HEK293 (cell line): ENCODE measurements at regions not wholly inside any gene's neighbourhood (a gene's known extent, or its start where the extent isn't known, plus 50 kb on each side); places are given as distances from the start of the nearest gene placed in this dataset.

Source experiments
- CTCF ChIA-PET: fragments of 350-600 bp; formaldehyde crosslinking; extraction: SDS; loops from one replicate; lab custom pipeline; 2021; ENCODE audit warnings: antibody characterized with exemption; lab: Yijun Ruan, JAX
- POLR2A ChIA-PET: fragments of 300-600 bp; formaldehyde crosslinking; extraction: SDS; loops from one replicate; lab custom pipeline; 2020; ENCODE audit warnings: antibody characterized with exemption, inconsistent platforms; lab: Yijun Ruan, JAX
- H3K27ac ChIP-seq: fragments of 200-500 bp; sonication (Bioruptor generic); 2 replicates; pipeline ENCODE4 v1.5.1; 2014; ENCODE audit warnings: low read depth, low read length, control low read depth, inconsistent platforms; ENCODE audit errors: extremely low read depth
- H3K36me3 ChIP-seq, 2 experiments: fragments of 200-500 bp in 1 of 2; sonication (Bioruptor generic) in 1 of 2; 1 replicate in 1 of 2; 2 replicates in 1 of 2; pipeline ENCODE4 v1.5.1; 2014 to 2017; ENCODE audit warnings: inconsistent platforms in 2 of 2, low read length in 2 of 2; ENCODE audit not compliant: control insufficient read depth in 2 of 2, insufficient read depth in 1 of 2
- H3K4me1 ChIP-seq: fragments of 200-500 bp; sonication (Bioruptor generic); 2 replicates; pipeline ENCODE4 v1.5.1; 2014; ENCODE audit warnings: mild to moderate bottlenecking, low read length, inconsistent platforms; ENCODE audit not compliant: control insufficient read depth, insufficient read depth
- H3K4me3 ChIP-seq: 2 replicates; pipeline ENCODE4 v1.5.1; 2011; ENCODE audit warnings: low read depth, mild to moderate bottlenecking, control low read depth, low read length, moderate library complexity
- H3K9me3 ChIP-seq: fragments of 200-500 bp; sonication (Bioruptor generic); 2 replicates; pipeline ENCODE4 v1.5.1; 2014; ENCODE audit warnings: low read depth, low read length, inconsistent platforms; ENCODE audit not compliant: control insufficient read depth, insufficient read depth
- BCL11B ChIP-seq: fragments of 450-650 bp; formaldehyde crosslinking; IDR thresholded peaks from 2 replicates; pipeline ENCODE4 v1.5.1; 2016; ENCODE audit warnings: low read depth, missing biosample characterization, missing genetic modification characterization
- FEZF1 ChIP-seq: fragments of 450-650 bp; formaldehyde crosslinking; IDR thresholded peaks from 2 replicates; pipeline ENCODE4 v1.5.1; 2016; ENCODE audit warnings: missing biosample characterization, missing genetic modification characterization
- SALL2 ChIP-seq: fragments of 450-650 bp; formaldehyde crosslinking; IDR thresholded peaks from 2 replicates; pipeline ENCODE4 v1.5.0; 2017; ENCODE audit warnings: missing biosample characterization, mild to moderate bottlenecking, missing genetic modification characterization, borderline replicate concordance
- ZNF112 ChIP-seq: fragments of 450-650 bp; formaldehyde crosslinking; IDR thresholded peaks from 2 replicates; pipeline ENCODE4 v1.5.0; 2017; ENCODE audit warnings: missing biosample characterization, missing genetic modification characterization
- ZNF155 ChIP-seq: fragments of 450-650 bp; formaldehyde crosslinking; IDR thresholded peaks from 2 replicates; pipeline ENCODE4 v1.5.1; 2016; ENCODE audit warnings: missing biosample characterization, missing genetic modification characterization
- ZNF48 ChIP-seq: fragments of 450-650 bp; formaldehyde crosslinking; IDR thresholded peaks from 2 replicates; pipeline ENCODE4 v1.5.1; 2016; ENCODE audit warnings: missing biosample characterization, missing genetic modification characterization
- ZNF555 ChIP-seq: fragments of 450-650 bp; formaldehyde crosslinking; conservative IDR thresholded peaks from 2 replicates; pipeline ENCODE4 v1.5.1; 2017; ENCODE audit warnings: missing biosample characterization, mild to moderate bottlenecking, missing genetic modification characterization, inconsistent platforms
- ZNF776 ChIP-seq: fragments of 450-650 bp; formaldehyde crosslinking; IDR thresholded peaks from 2 replicates; pipeline ENCODE4 v1.5.0; 2017; ENCODE audit warnings: missing biosample characterization, missing genetic modification characterization, borderline replicate concordance
- TF ChIP-seq, protein P1 (sequence below): fragments of 450-650 bp; formaldehyde crosslinking; IDR thresholded peaks from 2 replicates; pipeline ENCODE4 v1.5.1; 2016; ENCODE audit warnings: missing biosample characterization, missing genetic modification characterization, borderline replicate concordance
- TF ChIP-seq, protein P2 (sequence below): fragments of 450-650 bp; formaldehyde crosslinking; IDR thresholded peaks from 2 replicates; pipeline ENCODE4 v1.5.1; 2016; ENCODE audit warnings: missing biosample characterization, missing genetic modification characterization
- TF ChIP-seq, protein P3 (sequence below): fragments of 450-650 bp; formaldehyde crosslinking; IDR thresholded peaks from 2 replicates; pipeline ENCODE4 v1.5.1; 2016; ENCODE audit warnings: missing biosample characterization, missing genetic modification characterization
- TF ChIP-seq, protein P4 (sequence below): fragments of 450-650 bp; formaldehyde crosslinking; IDR thresholded peaks from 2 replicates; pipeline ENCODE4 v1.5.1; 2017; ENCODE audit warnings: missing biosample characterization, missing genetic modification characterization

DNA sequence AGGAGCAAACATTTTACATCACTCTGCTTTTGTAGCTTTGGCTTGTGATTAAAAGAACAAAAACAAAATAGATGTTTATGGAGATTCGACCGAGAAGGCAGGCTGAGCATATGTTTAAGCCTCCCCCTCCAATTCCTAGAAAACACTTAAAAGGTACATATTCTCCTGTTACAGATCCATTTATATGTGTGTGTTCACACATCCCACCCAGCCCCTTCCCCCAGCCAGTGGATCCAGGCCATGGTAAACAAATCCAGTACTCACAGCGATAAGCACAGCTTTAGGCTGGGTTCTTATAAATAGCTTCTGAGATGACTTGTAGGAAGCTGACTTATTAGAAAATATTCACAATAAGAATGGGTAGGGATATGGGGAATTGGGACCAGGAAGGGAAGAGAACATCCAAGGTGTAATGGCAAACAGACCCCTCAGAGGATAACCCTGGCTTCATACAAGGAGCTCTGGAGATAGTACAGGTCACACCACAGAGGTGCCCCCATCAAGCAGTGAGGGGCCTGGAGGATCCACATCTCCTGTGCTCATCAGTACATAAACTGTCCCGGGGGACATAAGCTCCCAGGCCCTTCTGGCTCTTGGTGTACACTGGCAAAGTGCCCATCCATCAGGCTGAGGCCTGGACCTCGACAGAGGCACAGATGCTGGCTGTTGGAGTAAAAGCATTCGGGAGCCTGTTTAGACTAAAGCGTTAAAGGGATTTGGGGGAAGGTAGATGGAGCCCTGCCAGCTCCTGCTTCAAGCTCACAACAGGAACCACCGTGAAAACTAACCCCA is 70.0 kb upstream of the UBE2E1 start (continued):
- TF ChIP-seq, protein P1, sequence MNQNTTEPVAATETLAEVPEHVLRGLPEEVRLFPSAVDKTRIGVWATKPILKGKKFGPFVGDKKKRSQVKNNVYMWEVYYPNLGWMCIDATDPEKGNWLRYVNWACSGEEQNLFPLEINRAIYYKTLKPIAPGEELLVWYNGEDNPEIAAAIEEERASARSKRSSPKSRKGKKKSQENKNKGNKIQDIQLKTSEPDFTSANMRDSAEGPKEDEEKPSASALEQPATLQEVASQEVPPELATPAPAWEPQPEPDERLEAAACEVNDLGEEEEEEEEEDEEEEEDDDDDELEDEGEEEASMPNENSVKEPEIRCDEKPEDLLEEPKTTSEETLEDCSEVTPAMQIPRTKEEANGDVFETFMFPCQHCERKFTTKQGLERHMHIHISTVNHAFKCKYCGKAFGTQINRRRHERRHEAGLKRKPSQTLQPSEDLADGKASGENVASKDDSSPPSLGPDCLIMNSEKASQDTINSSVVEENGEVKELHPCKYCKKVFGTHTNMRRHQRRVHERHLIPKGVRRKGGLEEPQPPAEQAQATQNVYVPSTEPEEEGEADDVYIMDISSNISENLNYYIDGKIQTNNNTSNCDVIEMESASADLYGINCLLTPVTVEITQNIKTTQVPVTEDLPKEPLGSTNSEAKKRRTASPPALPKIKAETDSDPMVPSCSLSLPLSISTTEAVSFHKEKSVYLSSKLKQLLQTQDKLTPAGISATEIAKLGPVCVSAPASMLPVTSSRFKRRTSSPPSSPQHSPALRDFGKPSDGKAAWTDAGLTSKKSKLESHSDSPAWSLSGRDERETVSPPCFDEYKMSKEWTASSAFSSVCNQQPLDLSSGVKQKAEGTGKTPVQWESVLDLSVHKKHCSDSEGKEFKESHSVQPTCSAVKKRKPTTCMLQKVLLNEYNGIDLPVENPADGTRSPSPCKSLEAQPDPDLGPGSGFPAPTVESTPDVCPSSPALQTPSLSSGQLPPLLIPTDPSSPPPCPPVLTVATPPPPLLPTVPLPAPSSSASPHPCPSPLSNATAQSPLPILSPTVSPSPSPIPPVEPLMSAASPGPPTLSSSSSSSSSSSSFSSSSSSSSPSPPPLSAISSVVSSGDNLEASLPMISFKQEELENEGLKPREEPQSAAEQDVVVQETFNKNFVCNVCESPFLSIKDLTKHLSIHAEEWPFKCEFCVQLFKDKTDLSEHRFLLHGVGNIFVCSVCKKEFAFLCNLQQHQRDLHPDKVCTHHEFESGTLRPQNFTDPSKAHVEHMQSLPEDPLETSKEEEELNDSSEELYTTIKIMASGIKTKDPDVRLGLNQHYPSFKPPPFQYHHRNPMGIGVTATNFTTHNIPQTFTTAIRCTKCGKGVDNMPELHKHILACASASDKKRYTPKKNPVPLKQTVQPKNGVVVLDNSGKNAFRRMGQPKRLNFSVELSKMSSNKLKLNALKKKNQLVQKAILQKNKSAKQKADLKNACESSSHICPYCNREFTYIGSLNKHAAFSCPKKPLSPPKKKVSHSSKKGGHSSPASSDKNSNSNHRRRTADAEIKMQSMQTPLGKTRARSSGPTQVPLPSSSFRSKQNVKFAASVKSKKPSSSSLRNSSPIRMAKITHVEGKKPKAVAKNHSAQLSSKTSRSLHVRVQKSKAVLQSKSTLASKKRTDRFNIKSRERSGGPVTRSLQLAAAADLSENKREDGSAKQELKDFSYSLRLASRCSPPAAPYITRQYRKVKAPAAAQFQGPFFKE (tag by site-specific recombination), result no peak
- TF ChIP-seq, protein P2, sequence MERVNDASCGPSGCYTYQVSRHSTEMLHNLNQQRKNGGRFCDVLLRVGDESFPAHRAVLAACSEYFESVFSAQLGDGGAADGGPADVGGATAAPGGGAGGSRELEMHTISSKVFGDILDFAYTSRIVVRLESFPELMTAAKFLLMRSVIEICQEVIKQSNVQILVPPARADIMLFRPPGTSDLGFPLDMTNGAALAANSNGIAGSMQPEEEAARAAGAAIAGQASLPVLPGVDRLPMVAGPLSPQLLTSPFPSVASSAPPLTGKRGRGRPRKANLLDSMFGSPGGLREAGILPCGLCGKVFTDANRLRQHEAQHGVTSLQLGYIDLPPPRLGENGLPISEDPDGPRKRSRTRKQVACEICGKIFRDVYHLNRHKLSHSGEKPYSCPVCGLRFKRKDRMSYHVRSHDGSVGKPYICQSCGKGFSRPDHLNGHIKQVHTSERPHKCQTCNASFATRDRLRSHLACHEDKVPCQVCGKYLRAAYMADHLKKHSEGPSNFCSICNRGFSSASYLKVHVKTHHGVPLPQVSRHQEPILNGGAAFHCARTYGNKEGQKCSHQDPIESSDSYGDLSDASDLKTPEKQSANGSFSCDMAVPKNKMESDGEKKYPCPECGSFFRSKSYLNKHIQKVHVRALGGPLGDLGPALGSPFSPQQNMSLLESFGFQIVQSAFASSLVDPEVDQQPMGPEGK (tag by site-specific recombination), result no peak
- TF ChIP-seq, protein P3, sequence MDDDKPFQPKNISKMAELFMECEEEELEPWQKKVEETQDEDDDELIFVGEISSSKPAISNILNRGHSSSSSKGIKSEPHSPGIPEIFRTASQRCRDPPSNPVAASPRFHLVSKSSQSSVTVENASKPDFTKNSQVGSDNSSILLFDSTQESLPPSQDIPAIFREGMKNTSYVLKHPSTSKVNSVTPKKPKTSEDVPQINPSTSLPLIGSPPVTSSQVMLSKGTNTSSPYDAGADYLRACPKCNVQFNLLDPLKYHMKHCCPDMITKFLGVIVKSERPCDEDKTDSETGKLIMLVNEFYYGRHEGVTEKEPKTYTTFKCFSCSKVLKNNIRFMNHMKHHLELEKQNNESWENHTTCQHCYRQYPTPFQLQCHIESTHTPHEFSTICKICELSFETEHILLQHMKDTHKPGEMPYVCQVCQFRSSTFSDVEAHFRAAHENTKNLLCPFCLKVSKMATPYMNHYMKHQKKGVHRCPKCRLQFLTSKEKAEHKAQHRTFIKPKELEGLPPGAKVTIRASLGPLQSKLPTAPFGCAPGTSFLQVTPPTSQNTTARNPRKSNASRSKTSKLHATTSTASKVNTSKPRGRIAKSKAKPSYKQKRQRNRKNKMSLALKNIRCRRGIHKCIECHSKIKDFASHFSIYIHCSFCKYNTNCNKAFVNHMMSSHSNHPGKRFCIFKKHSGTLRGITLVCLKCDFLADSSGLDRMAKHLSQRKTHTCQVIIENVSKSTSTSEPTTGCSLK (tag by site-specific recombination), result no peak

DNA sequence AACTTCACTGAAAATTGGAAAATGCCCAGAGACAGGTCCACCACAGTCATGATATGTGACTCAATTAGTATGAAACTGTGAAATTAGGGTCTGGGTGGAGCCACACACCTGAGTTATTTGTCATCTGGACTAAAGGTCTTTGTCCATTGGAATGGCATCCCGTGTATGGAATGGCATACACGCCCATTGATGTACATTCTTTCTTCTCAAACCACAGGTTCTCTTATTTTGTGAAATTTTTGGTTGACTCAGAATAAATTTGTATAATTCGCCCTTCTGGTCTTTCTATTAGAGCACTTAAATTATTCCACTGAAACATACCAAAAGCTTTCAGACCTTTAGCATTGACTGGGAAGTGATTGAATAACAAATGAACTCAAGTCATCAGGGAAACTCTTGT is 66.8 kb upstream of the UBE2E1 start:
- ChIA-PET CTCF (no interaction called here), POLR2A (interaction anchor here (0.7 kb wide), 1 partner anchor 185 kb away, joined by 4 read pairs; no protein-coding TSS in a partner anchor)
- H3K4me3 ChIP-seq, result no peak overlapping the region
- no peaks in the 10 kb centered on the region for H3K36me3 ChIP-seq
- H3K9me3 ChIP-seq, result no peaks in the 10 kb centered on the region
- H3K4me1 ChIP-seq, result peaks cover 15% of the 10 kb centered on the region
- no peak for TF ChIP-seq ZNF112 (tag by site-specific recombination)
- TF ChIP-seq BCL11B (tag by site-specific recombination), result no peak
- no peak for TF ChIP-seq SALL2 (tag by site-specific recombination)
- TF ChIP-seq ZNF776, result no peak
- no peak for TF ChIP-seq ZNF555
- no peak for TF ChIP-seq ZNF155 (tag by site-specific recombination)
- no peak for TF ChIP-seq FEZF1
- TF ChIP-seq, protein P4, sequence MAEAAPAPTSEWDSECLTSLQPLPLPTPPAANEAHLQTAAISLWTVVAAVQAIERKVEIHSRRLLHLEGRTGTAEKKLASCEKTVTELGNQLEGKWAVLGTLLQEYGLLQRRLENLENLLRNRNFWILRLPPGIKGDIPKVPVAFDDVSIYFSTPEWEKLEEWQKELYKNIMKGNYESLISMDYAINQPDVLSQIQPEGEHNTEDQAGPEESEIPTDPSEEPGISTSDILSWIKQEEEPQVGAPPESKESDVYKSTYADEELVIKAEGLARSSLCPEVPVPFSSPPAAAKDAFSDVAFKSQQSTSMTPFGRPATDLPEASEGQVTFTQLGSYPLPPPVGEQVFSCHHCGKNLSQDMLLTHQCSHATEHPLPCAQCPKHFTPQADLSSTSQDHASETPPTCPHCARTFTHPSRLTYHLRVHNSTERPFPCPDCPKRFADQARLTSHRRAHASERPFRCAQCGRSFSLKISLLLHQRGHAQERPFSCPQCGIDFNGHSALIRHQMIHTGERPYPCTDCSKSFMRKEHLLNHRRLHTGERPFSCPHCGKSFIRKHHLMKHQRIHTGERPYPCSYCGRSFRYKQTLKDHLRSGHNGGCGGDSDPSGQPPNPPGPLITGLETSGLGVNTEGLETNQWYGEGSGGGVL (tag by site-specific recombination), result no peak
- no peak for TF ChIP-seq ZNF48 (tag by site-specific recombination)
- no peak overlapping the region for H3K27ac ChIP-seq
